Adrenal gland (tissue), 5 donors: ENCODE measurements at regions not wholly inside any gene's neighbourhood (a gene's known extent, or its start where the extent isn't known, plus 50 kb on each side); places are given as distances from the start of the nearest gene placed in this dataset.

Experiments
- CTCF ChIP-seq, 6 experiments: fragments of 450-650 bp in 4 of 6; fragments of 200-600 bp in 2 of 6; sonication (generic) in 1 of 6; IDR thresholded peaks; 1 replicate in 5 of 6; 2 replicates in 1 of 6; pipeline versions ENCODE4 v1.5.1 to v1.8.0; 2016 to 2021; ENCODE audit warnings: antibody characterized with exemption in 6 of 6, mild to moderate bottlenecking in 2 of 6, moderate library complexity in 1 of 6
- POLR2A ChIP-seq, 2 donors: fragments of 450-650 bp; IDR thresholded peaks; one replicate each; pipeline ENCODE4 v1.6.1; 2017; ENCODE audit warnings: antibody characterized with exemption in 2 of 2, mild to moderate bottlenecking in 2 of 2, moderate library complexity in 1 of 2
- donor health status: DM: no; HTN: no; CAD: no.

DNA sequence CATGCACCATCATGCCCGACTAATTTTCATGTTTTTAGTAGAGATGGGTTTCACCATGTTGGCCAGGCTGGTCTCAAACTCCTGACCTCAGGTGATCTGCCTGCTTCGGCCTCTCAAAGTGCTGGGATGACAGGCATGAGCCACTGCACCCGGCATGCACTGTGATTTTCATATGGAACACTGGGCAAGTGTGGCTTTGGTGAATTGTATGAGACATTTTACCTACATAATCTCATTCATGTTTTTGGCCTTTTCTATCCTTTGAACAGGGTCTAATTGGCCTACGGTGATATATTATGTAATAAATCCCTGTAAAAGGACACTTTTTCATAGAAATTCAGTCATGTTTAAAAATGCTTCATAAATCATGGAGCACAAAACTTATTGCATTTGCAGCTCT is 128.7 kb upstream of the SEMA6A start:
- no peak for TF ChIP-seq CTCF (IDR thresholded peaks at IDR 0.05)
- TF ChIP-seq POLR2A (IDR thresholded peaks at IDR 0.05) = no peak
